Stimulated activated effector memory CD8-positive, alpha-beta T cell treated with anti-CD3 and anti-CD28 coated beads, Interleukin-12 subunit alpha, Interleukin-12 subunit beta, amount 100 ng/mL, for 72 hours (primary cell): ENCODE measurements at regions not wholly inside any gene's neighbourhood (a gene's known extent, or its start where the extent isn't known, plus 50 kb on each side); places are given as distances from the start of the nearest gene placed in this dataset.
"Not testable (repeated sequence)": the region's sequence is repeated elsewhere in the genome, so short reads cannot be mapped to it uniquely, and the experiment has no call there.

Experiments
- ATAC-seq: fragments of 150-1000 bp; cut with Tn5 transposase; 2 replicates; pipeline ENCODE4 v1.10.0; 2021
- DNase-seq, 2 donors: peaks; one replicate each; pipeline ENCODE4 v3.0.0; 2021 to 2022; ENCODE audit warnings: low spot score in 2 of 2
- H3K27ac Mint-ChIP-seq: one replicate; pipeline ENCODE4 v1.8.0; 2022; ENCODE audit warnings: mild to moderate bottlenecking, mixed read lengths
- H3K36me3 Mint-ChIP-seq: one replicate; pipeline ENCODE4 v1.8.0; 2022; ENCODE audit warnings: mild to moderate bottlenecking, mixed read lengths
- H3K4me1 Mint-ChIP-seq: one replicate; pipeline ENCODE4 v1.8.0; 2022; ENCODE audit warnings: mixed read lengths
- H3K4me3 Mint-ChIP-seq: one replicate; pipeline ENCODE4 v1.8.0; 2022; ENCODE audit warnings: mild to moderate bottlenecking, mixed read lengths
- H3K9me3 Mint-ChIP-seq: one replicate; pipeline ENCODE4 v1.8.0; 2022; ENCODE audit warnings: mixed read lengths

DNA sequence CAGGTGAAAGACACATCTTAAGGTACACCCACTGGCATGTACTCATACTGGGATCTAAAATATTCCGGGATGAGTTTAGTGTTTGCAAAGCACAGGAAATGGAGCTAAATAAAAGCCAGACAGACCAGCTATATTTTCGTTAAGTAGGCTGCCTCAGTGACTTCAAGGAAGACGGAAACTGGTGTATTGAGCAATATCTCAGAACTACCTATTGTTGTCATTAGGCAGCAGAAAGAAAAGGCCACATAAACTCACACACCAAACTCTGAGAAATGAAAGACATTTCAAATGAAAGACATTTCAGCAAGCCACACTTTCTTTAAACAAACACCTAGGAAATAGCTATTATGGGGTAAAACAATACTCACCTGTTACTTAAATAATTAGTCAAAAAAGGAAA, 761.7 kb upstream of the SEMA6D start:
- DNase-seq = no peak
- peaks cover 18% of the 10 kb centered on the region for H3K9me3 Mint-ChIP-seq
- H3K4me1 Mint-ChIP-seq = no peaks in the 10 kb centered on the region
- no peak for ATAC-seq
- H3K36me3 Mint-ChIP-seq = no peaks in the 10 kb centered on the region
- H3K27ac Mint-ChIP-seq = no peak overlapping the region
- no peak overlapping the region for H3K4me3 Mint-ChIP-seq

DNA sequence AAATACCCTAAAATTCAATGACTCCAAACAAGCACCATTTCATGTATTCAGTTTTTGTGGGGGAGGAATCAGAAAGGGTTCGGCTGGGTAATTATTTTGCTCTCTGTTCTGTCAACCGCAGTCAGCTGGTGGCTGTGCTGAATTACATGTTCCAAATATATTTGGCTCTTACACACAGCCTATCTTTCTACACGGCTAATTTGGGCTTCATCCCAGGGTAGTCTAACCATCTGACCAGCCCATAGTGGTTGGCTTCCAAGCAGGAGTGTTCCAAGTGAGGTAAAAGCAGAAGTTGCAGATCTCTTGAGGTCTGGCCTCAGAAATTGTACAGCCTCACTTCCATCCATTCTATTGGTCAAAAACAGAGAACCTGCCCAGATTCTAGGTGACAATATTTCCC, 760.8 kb upstream of the SEMA6D start:
- ATAC-seq (no peak), DNase-seq (no peak)
- Mint-ChIP-seq H3K27ac (no peak overlapping the region), H3K4me3 (no peak overlapping the region), H3K36me3 (no peaks in the 10 kb centered on the region), H3K9me3 (peaks cover 17% of the 10 kb centered on the region), H3K4me1 (no peaks in the 10 kb centered on the region)

- DNase-seq (no peak), ATAC-seq (no peak)
- no peak overlapping the region for H3K27ac Mint-ChIP-seq
Observed at GRCh38 chr15:46956881-46957280, 760.4 kb upstream of the SEMA6D start.

GRCh38 chr15:46960581-46960980, 756.7 kb upstream of the SEMA6D start:
- Mint-ChIP-seq H3K4me3 (no peak overlapping the region), H3K36me3 (no peaks in the 10 kb centered on the region), H3K4me1 (no peaks in the 10 kb centered on the region), H3K9me3 (peaks cover 12% of the 10 kb centered on the region), H3K27ac (no peak overlapping the region)
- no peak for DNase-seq
- no peak for ATAC-seq

More at GRCh38 chr15:46956881-46957280, 760.4 kb upstream of the SEMA6D start:
- Mint-ChIP-seq H3K4me3 (no peak overlapping the region), H3K9me3 (peaks cover 15% of the 10 kb centered on the region), H3K4me1 (no peaks in the 10 kb centered on the region), H3K36me3 (no peaks in the 10 kb centered on the region)

DNA sequence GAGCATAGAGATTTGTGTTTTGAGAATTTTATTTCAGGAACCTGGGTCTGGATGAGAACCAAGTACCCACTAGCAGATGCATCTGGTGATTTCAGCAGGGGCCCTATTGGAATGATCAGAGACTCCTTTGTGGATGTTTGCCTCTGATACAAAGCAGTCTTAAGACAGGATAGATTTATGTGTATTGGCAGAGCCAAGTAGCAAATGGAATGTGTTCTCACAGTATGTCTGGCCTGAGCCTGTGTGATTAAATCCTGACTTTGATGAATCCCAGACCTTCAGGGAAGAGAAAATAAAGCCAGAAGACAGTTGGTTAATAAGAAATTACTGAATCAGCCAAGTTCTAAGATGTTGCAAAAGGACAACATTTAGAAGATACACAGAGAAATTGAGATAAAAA, 755.5 kb upstream of the SEMA6D start:
- ATAC-seq (no peak), DNase-seq (no peak)
- no peak overlapping the region for H3K27ac Mint-ChIP-seq
- H3K9me3 Mint-ChIP-seq = peaks cover 15% of the 10 kb centered on the region
- no peaks in the 10 kb centered on the region for H3K4me1 Mint-ChIP-seq
- no peaks in the 10 kb centered on the region for H3K36me3 Mint-ChIP-seq
- no peak overlapping the region for H3K4me3 Mint-ChIP-seq

DNA sequence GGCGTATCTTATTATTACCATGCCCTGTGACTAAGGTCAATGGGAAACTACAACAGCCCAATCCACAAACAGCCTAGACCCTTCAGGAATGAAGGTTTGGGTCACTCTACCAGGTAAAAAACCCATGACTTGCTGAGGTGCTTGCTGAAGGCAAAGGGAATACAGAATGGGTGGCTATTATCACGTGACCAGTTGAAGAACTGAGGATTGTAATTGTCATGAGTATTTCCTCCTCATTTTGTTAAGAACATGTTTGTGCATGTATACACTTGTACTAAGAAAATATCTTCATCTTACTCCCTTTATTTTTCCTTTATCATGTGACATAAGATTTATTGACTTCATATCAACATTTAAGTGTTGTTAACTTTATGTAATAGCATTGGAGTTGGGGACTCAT, 729.2 kb upstream of the SEMA6D start:
- H3K36me3 Mint-ChIP-seq = not testable (repeated sequence)

DNA sequence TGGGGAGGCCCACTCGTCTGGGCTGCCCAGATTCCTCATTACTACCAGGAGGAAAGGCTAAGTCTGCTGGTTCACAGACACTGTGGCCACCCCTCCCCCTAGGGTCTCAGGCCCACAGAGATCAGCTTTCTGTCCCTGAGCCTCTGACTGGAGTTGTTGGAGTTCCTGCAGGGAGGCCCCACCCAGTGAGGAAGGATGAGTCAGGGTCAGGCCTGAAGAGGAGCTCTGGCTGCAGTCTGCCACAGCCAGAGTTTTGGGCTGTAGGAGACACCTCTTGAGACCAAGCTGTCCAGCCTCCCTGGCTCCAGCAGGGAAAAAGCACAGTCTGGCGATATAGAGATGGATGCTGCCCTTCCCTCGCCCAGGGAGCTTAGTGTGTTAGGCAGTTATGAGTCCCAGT, 720.9 kb upstream of the SEMA6D start:
- DNase-seq (no peak), ATAC-seq (no peak)
- Mint-ChIP-seq H3K36me3 (no peaks in the 10 kb centered on the region), H3K27ac (no peak overlapping the region), H3K4me3 (no peak overlapping the region), H3K9me3 (peaks cover 27% of the 10 kb centered on the region), H3K4me1 (no peaks in the 10 kb centered on the region)

More for the DNA sequence above, 729.2 kb upstream of the SEMA6D start:
- ATAC-seq, H3K4me1 Mint-ChIP-seq, DNase-seq, H3K4me3 Mint-ChIP-seq, H3K27ac Mint-ChIP-seq: not testable (repeated sequence)
- H3K9me3 Mint-ChIP-seq = peaks cover 12% of the 10 kb centered on the region

- Mint-ChIP-seq H3K36me3 (no peaks in the 10 kb centered on the region), H3K27ac (no peak overlapping the region)
Observed at GRCh38 chr15:46997501-46997900, 719.8 kb upstream of the SEMA6D start.

DNA sequence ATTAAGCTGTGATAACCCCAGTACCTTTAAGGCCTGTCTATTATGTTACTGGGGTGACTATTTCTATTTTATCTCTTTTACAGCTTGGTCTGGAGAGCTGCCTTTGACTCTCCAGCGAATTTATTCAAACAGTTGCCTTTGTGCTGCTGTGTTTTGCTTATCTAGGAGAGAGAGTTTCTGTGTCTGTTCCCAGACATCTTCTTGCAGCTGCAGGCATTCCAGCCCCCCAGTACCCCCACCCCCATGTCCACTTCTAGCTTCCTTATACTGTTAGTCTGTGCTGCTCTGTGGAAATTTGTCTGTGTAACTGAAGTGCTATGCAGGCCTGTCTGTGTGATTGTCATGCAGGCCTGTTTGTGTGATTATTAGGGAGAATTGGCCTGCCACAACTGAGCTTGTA, 713.7 kb upstream of the SEMA6D start:
- ATAC-seq (no peak), DNase-seq (no peak)
- H3K9me3 Mint-ChIP-seq = peaks cover 15% of the 10 kb centered on the region
- no peaks in the 10 kb centered on the region for H3K36me3 Mint-ChIP-seq
- H3K27ac Mint-ChIP-seq = no peak overlapping the region
- H3K4me3 Mint-ChIP-seq = no peak overlapping the region
- no peaks in the 10 kb centered on the region for H3K4me1 Mint-ChIP-seq

More at GRCh38 chr15:46997501-46997900, 719.8 kb upstream of the SEMA6D start:
- ATAC-seq (no peak), DNase-seq (no peak)
- Mint-ChIP-seq H3K9me3 (peaks cover 24% of the 10 kb centered on the region), H3K4me3 (no peak overlapping the region), H3K4me1 (no peaks in the 10 kb centered on the region)

- H3K4me1 Mint-ChIP-seq = no peaks in the 10 kb centered on the region
- ATAC-seq (no peak), DNase-seq (no peak)
- H3K36me3 Mint-ChIP-seq = no peaks in the 10 kb centered on the region
- H3K9me3 Mint-ChIP-seq = peaks cover 9% of the 10 kb centered on the region
- H3K27ac Mint-ChIP-seq = no peak overlapping the region
- no peak overlapping the region for H3K4me3 Mint-ChIP-seq
Observed at GRCh38 chr15:47013446-47013845, 703.9 kb upstream of the SEMA6D start.

- H3K36me3 Mint-ChIP-seq = no peaks in the 10 kb centered on the region
- DNase-seq (no peak), ATAC-seq (no peak)
- H3K27ac Mint-ChIP-seq = no peak overlapping the region
- no peaks in the 10 kb centered on the region for H3K4me1 Mint-ChIP-seq
- peaks cover 30% of the 10 kb centered on the region for H3K9me3 Mint-ChIP-seq
- no peak overlapping the region for H3K4me3 Mint-ChIP-seq
Observed at GRCh38 chr15:47027322-47027946, 689.9 kb upstream of the SEMA6D start.

DNA sequence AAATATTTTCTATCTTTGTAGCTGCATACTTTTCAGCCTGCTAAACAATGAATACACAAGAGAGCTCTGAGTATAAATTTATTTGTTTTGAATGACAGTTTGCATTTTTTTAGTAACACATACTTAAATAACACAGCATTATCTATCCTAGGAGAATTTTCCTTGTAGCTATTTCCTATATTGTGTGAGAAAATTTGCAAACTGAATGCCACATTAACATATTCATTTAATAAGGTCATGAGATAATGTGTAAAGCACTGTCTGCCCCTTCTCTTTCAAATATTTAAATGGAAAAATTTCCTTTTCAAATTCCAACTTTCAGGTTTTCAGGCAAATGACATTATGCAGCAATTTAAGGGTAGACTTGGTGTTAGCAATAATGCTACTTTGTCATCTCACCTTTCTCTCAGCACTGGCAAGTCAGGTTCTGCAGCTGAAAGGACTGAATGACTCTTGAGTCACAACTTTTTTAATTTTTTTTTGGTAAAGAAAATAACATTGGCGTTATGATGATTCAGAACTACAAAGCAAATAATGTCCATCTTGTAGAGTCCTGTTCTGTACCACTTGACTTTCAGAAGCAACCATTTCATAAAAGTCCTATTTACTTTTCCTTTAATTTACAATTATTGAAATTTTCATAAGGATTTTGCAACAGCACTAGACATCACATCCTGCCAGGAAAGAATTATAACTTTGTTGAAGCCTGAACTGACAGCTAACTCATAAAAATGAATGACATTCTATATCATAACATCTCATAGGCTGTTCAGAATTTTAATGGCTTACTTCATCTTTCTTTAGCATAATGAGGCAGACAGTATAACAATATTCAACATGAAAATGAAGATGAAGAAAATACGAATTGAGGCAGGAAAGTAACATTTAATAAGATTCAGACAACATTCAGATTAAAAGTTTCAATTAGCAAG, 681.6 kb upstream of the SEMA6D start:
- H3K4me3 Mint-ChIP-seq = no peak overlapping the region
- ATAC-seq = no peak
- H3K4me1 Mint-ChIP-seq = no peaks in the 10 kb centered on the region
- H3K9me3 Mint-ChIP-seq = peaks cover 15% of the 10 kb centered on the region
- no peak for DNase-seq
- H3K27ac Mint-ChIP-seq = no peak overlapping the region
- no peaks in the 10 kb centered on the region for H3K36me3 Mint-ChIP-seq

GRCh38 chr15:47037003-47037402, 680.3 kb upstream of the SEMA6D start:
- ATAC-seq = no peak
- no peaks in the 10 kb centered on the region for H3K36me3 Mint-ChIP-seq
- H3K4me3 Mint-ChIP-seq = no peak overlapping the region
- peaks cover 13% of the 10 kb centered on the region for H3K9me3 Mint-ChIP-seq
- no peak overlapping the region for H3K27ac Mint-ChIP-seq
- H3K4me1 Mint-ChIP-seq = no peaks in the 10 kb centered on the region
- no peak for DNase-seq

DNA sequence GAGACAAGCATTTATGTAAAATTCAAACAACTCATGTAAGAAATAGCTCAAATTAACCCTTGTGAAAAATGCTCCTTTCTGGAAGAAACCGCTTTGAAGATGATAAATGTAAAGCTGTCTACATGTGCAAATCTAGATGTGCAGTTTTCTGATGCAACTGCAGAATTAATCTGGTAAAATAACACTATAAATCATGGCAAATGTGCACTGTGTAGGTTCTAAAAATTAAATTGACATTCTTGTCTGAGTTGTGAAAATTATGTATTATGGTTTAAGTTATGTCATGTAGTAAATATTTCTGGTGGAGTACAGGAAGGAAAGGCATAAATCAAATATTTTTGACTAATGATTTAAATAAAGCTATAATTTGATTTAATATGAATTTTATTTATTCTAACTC, 678.1 kb upstream of the SEMA6D start:
- Mint-ChIP-seq H3K9me3 (peaks cover 7% of the 10 kb centered on the region), H3K27ac (no peak overlapping the region), H3K4me3 (no peak overlapping the region), H3K36me3 (no peaks in the 10 kb centered on the region), H3K4me1 (no peaks in the 10 kb centered on the region)
- no peak for ATAC-seq
- no peak for DNase-seq

GRCh38 chr15:47041301-47041700, 676.0 kb upstream of the SEMA6D start:
- Mint-ChIP-seq H3K27ac (no peak overlapping the region), H3K4me1 (no peaks in the 10 kb centered on the region), H3K4me3 (no peak overlapping the region), H3K9me3 (peaks cover 7% of the 10 kb centered on the region), H3K36me3 (no peaks in the 10 kb centered on the region)
- no peak for DNase-seq
- no peak for ATAC-seq

- not testable (repeated sequence) for H3K27ac Mint-ChIP-seq, H3K4me1 Mint-ChIP-seq, DNase-seq, H3K36me3 Mint-ChIP-seq, H3K4me3 Mint-ChIP-seq, ATAC-seq
- H3K9me3 Mint-ChIP-seq = peaks cover 15% of the 10 kb centered on the region
Observed at GRCh38 chr15:47047981-47048380, 669.3 kb upstream of the SEMA6D start.
